ENCODE measurements at regions not wholly inside any gene's neighbourhood (a gene's known extent, or its start where the extent isn't known, plus 50 kb on each side); places are given as distances from the start of the nearest gene placed in this dataset.

GRCh38 chr18:61199171-61199848 lies 133.9 kb upstream of the CDH20 start:
- no peak overlapping the region for H3K4me2 ChIP-seq (ENCODE audit: low read length)
- TF ChIP-seq CTCF (IDR thresholded peaks at IDR 0.05; ENCODE audit: low read length) (no peak), EZH2 (IDR thresholded peaks at IDR 0.05; ENCODE audit: borderline replicate concordance, low read length) (no peak)

DNA sequence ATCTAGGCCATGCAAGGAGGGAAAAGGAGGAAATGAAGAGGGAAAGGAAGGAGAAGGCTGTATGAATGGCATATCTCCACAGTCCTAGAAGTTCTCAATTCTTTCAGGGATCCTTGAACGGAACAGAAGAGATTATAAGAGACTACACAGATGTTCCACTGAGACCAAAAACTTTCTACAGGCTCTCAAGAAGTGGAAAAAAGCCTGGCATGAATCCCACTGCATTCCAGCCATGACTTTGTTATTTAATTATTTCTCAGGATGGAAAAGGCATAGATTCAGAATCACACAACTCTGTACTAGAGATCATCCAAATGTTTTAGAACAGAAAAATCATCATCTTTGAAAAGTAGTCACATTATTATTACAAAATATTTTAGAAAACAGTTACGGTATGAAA lies 131.7 kb upstream of the CDH20 start:
- Histone ChIP-seq H3K9ac (ENCODE audit: low read length) (no peak overlapping the region), H3F3A (ENCODE audit: insufficient read depth, low read length) (no peaks in the 10 kb centered on the region), H2AFZ (ENCODE audit: low read length) (no peak overlapping the region), H3K27ac (ENCODE audit: low read depth, low read length, poor library complexity, severe bottlenecking) (no peak overlapping the region), H3K4me1 (ENCODE audit: insufficient read depth, low read length, severe bottlenecking) (no peaks in the 10 kb centered on the region), H3K4me2 (ENCODE audit: low read length) (no peak overlapping the region), H3K9me3 (ENCODE audit: low read length) (no peaks in the 10 kb centered on the region), H3K36me3 (ENCODE audit: insufficient read depth, low read length) (no peaks in the 10 kb centered on the region), H3K27me3 (ENCODE audit: insufficient read depth, low read length) (no peaks in the 10 kb centered on the region), H3K9me2 (ENCODE audit: low read depth, low read length) (no peaks in the 10 kb centered on the region), H3K79me2 (ENCODE audit: insufficient read depth, low read length) (no peaks in the 10 kb centered on the region), H3K4me3 (ENCODE audit: low read depth, low read length, poor library complexity, severe bottlenecking) (no peak overlapping the region), H4K20me1 (ENCODE audit: insufficient read depth, low read length) (0 out of 2 replicates have a peak, but pooled peaks cover 2% of the 10 kb centered on the region)
- TF ChIP-seq EZH2 (IDR thresholded peaks at IDR 0.05; ENCODE audit: borderline replicate concordance, low read length) = no peak
- no peak for TF ChIP-seq CTCF (IDR thresholded peaks at IDR 0.05; ENCODE audit: low read length)

More at GRCh38 chr18:61199171-61199848, 133.9 kb upstream of the CDH20 start:
- no peaks in the 10 kb centered on the region for H3K4me1 ChIP-seq (ENCODE audit: insufficient read depth, low read length, severe bottlenecking)
- no peak overlapping the region for H3K27ac ChIP-seq (ENCODE audit: low read depth, low read length, poor library complexity, severe bottlenecking)
- no peaks in the 10 kb centered on the region for H3K9me3 ChIP-seq (ENCODE audit: low read length)
- no peaks in the 10 kb centered on the region for H3K36me3 ChIP-seq (ENCODE audit: insufficient read depth, low read length)
- no peak overlapping the region for H3K4me3 ChIP-seq (ENCODE audit: low read depth, low read length, poor library complexity, severe bottlenecking)
- no peaks in the 10 kb centered on the region for H3K27me3 ChIP-seq (ENCODE audit: insufficient read depth, low read length)
- H3K79me2 ChIP-seq (ENCODE audit: insufficient read depth, low read length) = no peaks in the 10 kb centered on the region
- H3F3A ChIP-seq (ENCODE audit: insufficient read depth, low read length) = no peaks in the 10 kb centered on the region
- H2AFZ ChIP-seq (ENCODE audit: low read length) = no peak overlapping the region
- H4K20me1 ChIP-seq (ENCODE audit: insufficient read depth, low read length) = no peaks in the 10 kb centered on the region
- H3K9ac ChIP-seq (ENCODE audit: low read length) = no peak overlapping the region
- H3K9me2 ChIP-seq (ENCODE audit: low read depth, low read length) = no peaks in the 10 kb centered on the region

DNA sequence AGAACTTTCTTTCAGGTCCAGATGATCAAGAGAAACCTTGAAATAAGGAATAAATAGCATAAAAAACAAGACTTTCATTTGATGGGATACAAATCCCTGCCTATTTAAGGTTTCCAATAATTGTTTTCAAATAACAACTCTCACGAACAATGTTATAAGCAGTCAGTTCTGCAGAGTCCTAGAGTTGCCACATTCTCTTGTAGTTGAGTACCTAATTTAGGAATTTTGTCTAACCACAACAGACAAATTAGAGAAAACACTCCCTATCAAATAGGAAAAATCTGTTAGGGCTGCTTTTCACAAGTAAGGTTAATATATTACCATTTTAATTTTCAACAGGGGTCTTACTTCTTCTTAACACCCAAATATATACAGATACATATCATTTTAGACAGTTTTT lies 130.1 kb upstream of the CDH20 start:
- Histone ChIP-seq H3K4me1 (ENCODE audit: insufficient read depth, low read length, severe bottlenecking) (no peaks in the 10 kb centered on the region), H3K79me2 (ENCODE audit: insufficient read depth, low read length) (no peaks in the 10 kb centered on the region), H4K20me1 (ENCODE audit: insufficient read depth, low read length) (0 out of 2 replicates have a peak, but pooled peaks cover 2% of the 10 kb centered on the region), H3K4me2 (ENCODE audit: low read length) (no peak overlapping the region), H3K9me2 (ENCODE audit: low read depth, low read length) (no peaks in the 10 kb centered on the region), H3K27me3 (ENCODE audit: insufficient read depth, low read length) (no peaks in the 10 kb centered on the region), H3K36me3 (ENCODE audit: insufficient read depth, low read length) (no peaks in the 10 kb centered on the region), H3F3A (ENCODE audit: insufficient read depth, low read length) (no peaks in the 10 kb centered on the region), H3K9me3 (ENCODE audit: low read length) (no peaks in the 10 kb centered on the region), H3K4me3 (ENCODE audit: low read depth, low read length, poor library complexity, severe bottlenecking) (no peak overlapping the region), H3K9ac (ENCODE audit: low read length) (no peak overlapping the region), H3K27ac (ENCODE audit: low read depth, low read length, poor library complexity, severe bottlenecking) (no peak overlapping the region), H2AFZ (ENCODE audit: low read length) (no peak overlapping the region)
- TF ChIP-seq EZH2 (IDR thresholded peaks at IDR 0.05; ENCODE audit: borderline replicate concordance, low read length) (no peak), CTCF (IDR thresholded peaks at IDR 0.05; ENCODE audit: low read length) (no peak)

All from OCI-LY1 (cell line).